HCT116 (cell line): ENCODE measurements at regions not wholly inside any gene's neighbourhood (a gene's known extent, or its start where the extent isn't known, plus 50 kb on each side); places are given as distances from the start of the nearest gene placed in this dataset.

Experiments
- ATAC-seq: fragments of 200-7000 bp; cut with Tn5 transposase; 2 replicates; pipeline ENCODE4 v1.9.1; 2020; ENCODE audit warnings: mild to moderate bottlenecking, moderate library complexity
- BruUV-seq: library from RNA; stranded (reverse); fragments of 400-500 nt; replicated peaks from 2 replicates; lab custom pipeline; 2021; lab: Mats Ljungman, UMichigan
- CTCF ChIA-PET: fragments of 300-600 bp; sonication (Branson Sonifier 250); formaldehyde crosslinking; loops from one replicate; lab custom pipeline; 2021; ENCODE audit warnings: antibody characterized with exemption; lab: Charles Lee
- POLR2A ChIA-PET: fragments of 300-600, 350-600 bp; sonication (Branson Sonifier 250); formaldehyde crosslinking; loops from one replicate; lab custom pipeline; 2021; ENCODE audit warnings: antibody characterized with exemption; lab: Charles Lee
- RAD21 ChIA-PET, 2 experiments: fragments of 300-600 bp; sonication (Branson Sonifier 250); formaldehyde crosslinking; loops; one replicate each; lab custom pipeline; 2023; ENCODE audit warnings: low total read pairs in 2 of 2; ENCODE audit not compliant: uncharacterized antibody in 2 of 2, unreplicated experiment in 2 of 2, low non-redundant PET in 1 of 2; lab: Charles Lee
- DNase-seq: peaks from one replicate; pipeline ENCODE4 v3.0.0-alpha.2; 2010; ENCODE audit warnings: low read depth, low spot score
- H2AFZ ChIP-seq: fragments of 200-600 bp; shearing (Covaris generic), sonication (generic); 2 replicates; pipeline ENCODE4 v1.6.1; 2017; ENCODE audit warnings: low read depth, mixed run types, mixed read lengths, antibody characterized with exemption, low read length; ENCODE audit not compliant: poor library complexity, severe bottlenecking
- H3K27ac ChIP-seq: 2 replicates; pipeline ENCODE4 v1.5.1; 2012; ENCODE audit warnings: low read depth, low read length
- H3K27me3 ChIP-seq: fragments of 200-600 bp; sonication (generic); 2 replicates; pipeline ENCODE4 v1.6.1; 2016; ENCODE audit warnings: mixed run types, low read length, mixed read lengths; ENCODE audit not compliant: insufficient read depth
- H3K36me3 ChIP-seq, 2 experiments: fragments of 200-500 bp in 1 of 2; fragments of 200-600 bp in 1 of 2; sonication (Bioruptor generic) in 1 of 2; sonication (generic) in 1 of 2; 2 replicates each; pipeline versions ENCODE4 v1.5.1 to v1.6.1; 2014 to 2016; ENCODE audit warnings: low read length in 2 of 2, inconsistent platforms in 1 of 2, mixed read lengths in 1 of 2, mixed run types in 1 of 2; ENCODE audit not compliant: insufficient read depth in 2 of 2, control insufficient read depth in 1 of 2
- H3K4me1 ChIP-seq, 2 experiments: fragments of 200-600 bp in 1 of 2; sonication (generic) in 1 of 2; 2 replicates each; pipeline versions ENCODE4 v1.5.1 to v1.6.1; 2012 to 2017; ENCODE audit warnings: low read length in 2 of 2, inconsistent platforms in 1 of 2, mild to moderate bottlenecking in 1 of 2, mixed read lengths in 1 of 2, mixed run types in 1 of 2, moderate library complexity in 1 of 2; ENCODE audit not compliant: insufficient read depth in 2 of 2, control insufficient read depth in 1 of 2
- H3K4me2 ChIP-seq: fragments of 200-600 bp; sonication (generic); 2 replicates; pipeline ENCODE4 v1.6.1; 2017; ENCODE audit warnings: mixed run types, low read length, mixed read lengths
- H3K4me3 ChIP-seq, 2 experiments: fragments of 200-600 bp in 1 of 2; sonication (generic) in 1 of 2; replicated peaks in 1 of 2; 2 replicates each; pipeline ENCODE4 v1.5.1; 2011 to 2016; ENCODE audit warnings: low read length in 2 of 2, control low read depth in 1 of 2, low read depth in 1 of 2, mild to moderate bottlenecking in 1 of 2, mixed read lengths in 1 of 2, mixed run types in 1 of 2
- H3K79me2 ChIP-seq: fragments of 200-600 bp; sonication (generic); 2 replicates; pipeline ENCODE4 v1.6.1; 2017; ENCODE audit warnings: mild to moderate bottlenecking, mixed run types, low read length, moderate library complexity, mixed read lengths; ENCODE audit not compliant: insufficient read depth
- H3K9ac ChIP-seq: fragments of 200-600 bp; sonication (generic); 2 replicates; pipeline ENCODE4 v1.6.1; 2016; ENCODE audit warnings: low read length, mixed read lengths
- H3K9me2 ChIP-seq: fragments of 200-600 bp; sonication (generic), shearing (Covaris generic); 2 replicates; pipeline ENCODE4 v1.6.1; 2017; ENCODE audit warnings: mixed run types, mild to moderate bottlenecking, moderate library complexity; ENCODE audit not compliant: insufficient read depth
- H3K9me3 ChIP-seq, 2 experiments: fragments of 200-500 bp in 1 of 2; fragments of 200-600 bp in 1 of 2; sonication (Bioruptor generic) in 1 of 2; sonication (generic) in 1 of 2; 2 replicates each; pipeline ENCODE4 v1.6.1; 2014 to 2017; ENCODE audit warnings: low read length in 2 of 2, mixed read lengths in 2 of 2, inconsistent platforms in 1 of 2, low read depth in 1 of 2, mild to moderate bottlenecking in 1 of 2, mixed run types in 1 of 2, moderate library complexity in 1 of 2; ENCODE audit not compliant: control insufficient read depth in 1 of 2, insufficient read depth in 1 of 2
- H4K20me1 ChIP-seq: fragments of 200-600 bp; sonication (generic), shearing (Covaris generic); 2 replicates; pipeline ENCODE4 v1.6.1; 2017; ENCODE audit warnings: mixed run types, mild to moderate bottlenecking, moderate library complexity; ENCODE audit not compliant: insufficient read depth
- CBX3 ChIP-seq: IDR thresholded peaks from 2 replicates; pipeline ENCODE4 v1.6.1; 2012; ENCODE audit warnings: low read depth
- EGR1 ChIP-seq: IDR thresholded peaks from 2 replicates; pipeline ENCODE4 v1.6.1; 2012; ENCODE audit warnings: low read depth
- ELF1 ChIP-seq: IDR thresholded peaks from 2 replicates; pipeline ENCODE4 v1.6.1; 2012; ENCODE audit warnings: low read depth, borderline replicate concordance
- EZH2 ChIP-seq: fragments of 200-600 bp; sonication (generic); IDR thresholded peaks from 2 replicates; pipeline ENCODE4 v1.6.1; 2017; ENCODE audit warnings: antibody characterized with exemption, mixed run types
- POLR2AphosphoS5 ChIP-seq: IDR thresholded peaks from 2 replicates; pipeline ENCODE4 v1.6.1; 2011; ENCODE audit warnings: mild to moderate bottlenecking, low read depth, low read length, moderate library complexity
- intact Hi-C: fragments of 100-400 bp; cut with micrococcal nuclease; formaldehyde crosslinking; loops from 2 replicates; pipeline ENCODE4 v1.10.0; 2022
- TF ChIP-seq, protein P1 (sequence below): IDR thresholded peaks from 2 replicates; pipeline ENCODE4 v1.6.1; 2012
- TF ChIP-seq, protein P2 (sequence below), 3 experiments: fragments of 200-600 bp in 1 of 3; sonication (generic) in 1 of 3; IDR thresholded peaks in 2 of 3; conservative IDR thresholded peaks in 1 of 3; 2 replicates each; pipeline ENCODE4 v1.5.1; 2012 to 2017; ENCODE audit warnings: low read depth in 2 of 3, low read length in 2 of 3, antibody characterized with exemption in 1 of 3, borderline replicate concordance in 1 of 3, control low read depth in 1 of 3, mild to moderate bottlenecking in 1 of 3, mixed read lengths in 1 of 3, mixed run types in 1 of 3, moderate library complexity in 1 of 3; ENCODE audit not compliant: insufficient read depth in 1 of 3

DNA sequence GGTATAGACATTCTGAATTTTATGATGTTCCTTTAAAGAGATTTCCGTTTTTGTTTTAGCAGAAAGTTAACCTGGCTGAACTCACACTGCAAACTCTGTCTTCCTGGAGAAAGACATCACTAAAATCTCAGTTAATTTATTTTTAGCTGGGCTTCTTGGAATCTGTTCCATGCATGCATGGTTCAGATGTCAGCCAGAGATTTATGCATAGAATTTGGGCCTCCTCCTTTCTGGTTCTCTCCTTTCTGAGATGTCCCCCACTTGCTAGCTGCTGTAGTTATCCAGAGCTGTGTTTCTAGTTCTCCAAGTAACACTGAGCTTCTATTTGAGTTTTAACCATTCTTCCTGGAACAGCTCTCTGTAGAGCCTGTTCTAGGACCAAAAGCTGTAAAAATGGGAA is 77.3 kb upstream of the TANC2 start:
- ChIA-PET POLR2A (no interaction called here), RAD21 (no interaction called here), CTCF (no interaction called here)
- intact Hi-C loops = no loop called here
- no TSS peak for BruUV-seq
- Histone ChIP-seq H3K79me2 (no peaks in the 10 kb centered on the region), H3K27me3 (no peaks in the 10 kb centered on the region), H3K36me3 (no peaks in the 10 kb centered on the region), H3K9ac (no peak overlapping the region), H2AFZ (no peak overlapping the region), H3K4me3 (no peak overlapping the region), H3K4me2 (no peak overlapping the region), H4K20me1 (no peaks in the 10 kb centered on the region), H3K9me2 (no peaks in the 10 kb centered on the region), H3K9me3 (no peaks in the 10 kb centered on the region), H3K4me1 (peaks cover 6 to 14% of the 10 kb centered on the region in 2 experiments; a peak in 3 of 4 replicates), H3K27ac (no peak overlapping the region)
- TF ChIP-seq ELF1 (no peak), POLR2AphosphoS5 (no peak), EGR1 (0 out of 2 replicates have a peak, but pooled peaks have one; percentile 1)
- no peak for ATAC-seq
- DNase-seq = no peak

DNA sequence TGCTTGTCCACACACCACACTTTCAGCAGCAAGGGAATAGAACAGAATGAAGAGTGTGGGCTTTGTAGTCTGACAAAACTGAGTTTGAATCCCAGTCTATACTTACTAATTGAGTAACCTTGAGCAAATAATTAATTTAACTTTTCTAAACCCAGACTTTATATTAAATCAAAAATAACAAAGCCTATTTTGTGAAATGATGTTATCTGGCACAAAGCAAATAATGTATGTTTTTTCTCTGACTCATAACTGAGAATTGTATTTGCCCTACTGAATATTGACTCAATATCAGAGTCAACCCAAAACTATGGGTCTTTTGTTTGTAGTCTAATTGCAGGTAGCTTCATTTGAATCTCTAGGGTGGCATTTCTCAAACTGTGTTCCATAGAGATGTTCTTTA is 77.9 kb upstream of the TANC2 start:
- no peak overlapping the region for H3K9ac ChIP-seq
- RAD21 ChIA-PET = no interaction called here
- no TSS peak for BruUV-seq
- no peak overlapping the region for H3K27ac ChIP-seq
- no peaks in the 10 kb centered on the region for H3K27me3 ChIP-seq
- H2AFZ ChIP-seq = no peak overlapping the region
- no peaks in the 10 kb centered on the region for H3K9me2 ChIP-seq
- POLR2A ChIA-PET = no interaction called here
- no peaks in the 10 kb centered on the region for H3K9me3 ChIP-seq
- ATAC-seq = no peak
- no peak for DNase-seq
- H3K4me2 ChIP-seq = no peak overlapping the region
- H3K4me3 ChIP-seq = no peak overlapping the region
- no peaks in the 10 kb centered on the region for H4K20me1 ChIP-seq
- intact Hi-C loops = no loop called here
- H3K4me1 ChIP-seq = peaks cover 6 to 14% of the 10 kb centered on the region in 2 experiments; a peak in 3 of 4 replicates
- no peaks in the 10 kb centered on the region for H3K36me3 ChIP-seq
- TF ChIP-seq, protein P1, sequence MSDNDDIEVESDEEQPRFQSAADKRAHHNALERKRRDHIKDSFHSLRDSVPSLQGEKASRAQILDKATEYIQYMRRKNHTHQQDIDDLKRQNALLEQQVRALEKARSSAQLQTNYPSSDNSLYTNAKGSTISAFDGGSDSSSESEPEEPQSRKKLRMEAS = no peak
- TF ChIP-seq EZH2 (no peak), CBX3 (no peak), ELF1 (no peak)
- TF ChIP-seq, protein P2, sequence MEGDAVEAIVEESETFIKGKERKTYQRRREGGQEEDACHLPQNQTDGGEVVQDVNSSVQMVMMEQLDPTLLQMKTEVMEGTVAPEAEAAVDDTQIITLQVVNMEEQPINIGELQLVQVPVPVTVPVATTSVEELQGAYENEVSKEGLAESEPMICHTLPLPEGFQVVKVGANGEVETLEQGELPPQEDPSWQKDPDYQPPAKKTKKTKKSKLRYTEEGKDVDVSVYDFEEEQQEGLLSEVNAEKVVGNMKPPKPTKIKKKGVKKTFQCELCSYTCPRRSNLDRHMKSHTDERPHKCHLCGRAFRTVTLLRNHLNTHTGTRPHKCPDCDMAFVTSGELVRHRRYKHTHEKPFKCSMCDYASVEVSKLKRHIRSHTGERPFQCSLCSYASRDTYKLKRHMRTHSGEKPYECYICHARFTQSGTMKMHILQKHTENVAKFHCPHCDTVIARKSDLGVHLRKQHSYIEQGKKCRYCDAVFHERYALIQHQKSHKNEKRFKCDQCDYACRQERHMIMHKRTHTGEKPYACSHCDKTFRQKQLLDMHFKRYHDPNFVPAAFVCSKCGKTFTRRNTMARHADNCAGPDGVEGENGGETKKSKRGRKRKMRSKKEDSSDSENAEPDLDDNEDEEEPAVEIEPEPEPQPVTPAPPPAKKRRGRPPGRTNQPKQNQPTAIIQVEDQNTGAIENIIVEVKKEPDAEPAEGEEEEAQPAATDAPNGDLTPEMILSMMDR (IDR thresholded peaks at IDR 0.05 in 2 of 3, conservative IDR thresholded peaks at IDR 0.05 in 1 of 3; ENCODE audit: borderline replicate concordance in 1 of 3, insufficient read depth in 1 of 3, low read depth in 2 of 3, low read length in 2 of 3) = no peak
- CTCF ChIA-PET = no interaction called here
- no peaks in the 10 kb centered on the region for H3K79me2 ChIP-seq
